ENCODE measurements at regions not wholly inside any gene's neighbourhood (a gene's known extent, or its start where the extent isn't known, plus 50 kb on each side); places are given as distances from the start of the nearest gene placed in this dataset.
"Not testable (repeated sequence)": the region's sequence is repeated elsewhere in the genome, so short reads cannot be mapped to it uniquely, and the experiment has no call there.

DNA sequence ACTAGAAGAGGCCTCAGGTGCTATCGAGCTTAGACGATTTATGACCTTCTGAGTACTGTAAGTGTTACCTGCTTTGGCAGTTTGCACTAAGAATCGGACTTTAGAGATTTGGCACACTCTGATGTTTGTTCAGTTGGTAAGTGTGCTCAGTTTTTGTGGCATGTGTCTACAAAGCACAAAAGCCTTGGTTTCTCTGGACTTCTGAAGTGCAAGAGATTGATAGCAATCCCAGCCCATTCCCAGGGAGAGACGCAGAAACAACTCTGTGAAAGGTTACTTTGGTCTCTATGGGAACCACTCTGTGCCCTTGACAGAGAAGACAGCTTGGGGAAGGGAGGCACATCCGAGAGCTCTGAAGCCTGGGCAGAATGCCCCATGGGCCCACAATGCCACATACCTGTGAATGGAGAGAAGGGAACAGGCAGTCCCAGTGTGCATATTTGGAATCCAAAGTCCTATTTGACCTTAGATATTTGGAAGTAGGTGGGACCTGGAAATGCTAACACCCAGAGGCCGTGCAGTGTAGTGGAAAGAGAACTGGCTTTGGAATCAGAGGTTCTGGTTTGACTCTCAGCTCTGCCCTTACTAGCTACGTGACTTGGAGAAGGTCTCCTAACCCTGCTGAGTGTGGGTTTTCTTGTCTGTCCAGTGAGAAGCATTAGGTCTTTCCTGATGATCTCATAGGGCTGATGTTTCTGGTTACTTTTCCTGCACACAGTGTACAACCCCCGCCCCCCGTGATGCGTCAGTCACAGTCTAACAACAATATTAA is 194.3 kb upstream of the VLDLR start:
- Histone ChIP-seq H3K4me1 (no peaks in the 10 kb centered on the region), H3K4me3 (no peak overlapping the region), H3K36me3 (no peaks in the 10 kb centered on the region), H3K27ac (no peak overlapping the region), H3K27me3 (no peaks in the 10 kb centered on the region), H3K9me3 (no peaks in the 10 kb centered on the region)
- DNase-seq: no peak
- intact Hi-C loops (cut with DNase I; ENCODE audit: low total_unique reads): no loop called here
- TF ChIP-seq, protein P1, sequence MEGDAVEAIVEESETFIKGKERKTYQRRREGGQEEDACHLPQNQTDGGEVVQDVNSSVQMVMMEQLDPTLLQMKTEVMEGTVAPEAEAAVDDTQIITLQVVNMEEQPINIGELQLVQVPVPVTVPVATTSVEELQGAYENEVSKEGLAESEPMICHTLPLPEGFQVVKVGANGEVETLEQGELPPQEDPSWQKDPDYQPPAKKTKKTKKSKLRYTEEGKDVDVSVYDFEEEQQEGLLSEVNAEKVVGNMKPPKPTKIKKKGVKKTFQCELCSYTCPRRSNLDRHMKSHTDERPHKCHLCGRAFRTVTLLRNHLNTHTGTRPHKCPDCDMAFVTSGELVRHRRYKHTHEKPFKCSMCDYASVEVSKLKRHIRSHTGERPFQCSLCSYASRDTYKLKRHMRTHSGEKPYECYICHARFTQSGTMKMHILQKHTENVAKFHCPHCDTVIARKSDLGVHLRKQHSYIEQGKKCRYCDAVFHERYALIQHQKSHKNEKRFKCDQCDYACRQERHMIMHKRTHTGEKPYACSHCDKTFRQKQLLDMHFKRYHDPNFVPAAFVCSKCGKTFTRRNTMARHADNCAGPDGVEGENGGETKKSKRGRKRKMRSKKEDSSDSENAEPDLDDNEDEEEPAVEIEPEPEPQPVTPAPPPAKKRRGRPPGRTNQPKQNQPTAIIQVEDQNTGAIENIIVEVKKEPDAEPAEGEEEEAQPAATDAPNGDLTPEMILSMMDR (IDR thresholded peaks at IDR 0.05): no peak
- TF ChIP-seq POLR2A (IDR thresholded peaks at IDR 0.05): no peak

DNA sequence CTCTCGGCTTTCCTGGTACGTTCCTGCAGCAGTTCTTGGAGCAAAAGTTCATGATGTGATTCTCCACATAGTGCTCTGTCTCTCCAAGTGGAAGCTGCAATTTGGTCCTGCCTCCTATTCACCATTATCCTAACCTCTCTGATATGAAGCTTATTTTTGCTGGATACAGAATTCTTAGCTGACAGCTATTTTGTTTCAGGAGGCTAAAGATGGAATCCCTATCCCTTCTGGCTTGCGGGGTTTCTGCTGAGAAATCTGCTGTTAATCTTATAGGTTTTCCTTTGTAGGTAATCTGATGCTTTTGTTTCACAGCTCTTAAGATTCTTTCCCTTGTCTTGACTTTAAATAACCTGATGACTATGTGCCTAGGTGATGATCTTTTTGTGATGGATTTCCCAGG is 181.6 kb upstream of the VLDLR start:
- TF ChIP-seq, protein P1 (IDR thresholded peaks at IDR 0.05): no peak
- TF ChIP-seq POLR2A (IDR thresholded peaks at IDR 0.05): no peak
- H3K27me3 ChIP-seq: no peaks in the 10 kb centered on the region
- no peaks in the 10 kb centered on the region for H3K4me1 ChIP-seq
- intact Hi-C loops (cut with DNase I; ENCODE audit: low total_unique reads): no loop called here
- peaks cover 0 to 23% of the 10 kb centered on the region in 2 donors for H3K9me3 ChIP-seq
- no peak overlapping the region for H3K4me3 ChIP-seq
- no peak for DNase-seq
- H3K27ac ChIP-seq: no peak overlapping the region
- H3K36me3 ChIP-seq: no peaks in the 10 kb centered on the region

DNA sequence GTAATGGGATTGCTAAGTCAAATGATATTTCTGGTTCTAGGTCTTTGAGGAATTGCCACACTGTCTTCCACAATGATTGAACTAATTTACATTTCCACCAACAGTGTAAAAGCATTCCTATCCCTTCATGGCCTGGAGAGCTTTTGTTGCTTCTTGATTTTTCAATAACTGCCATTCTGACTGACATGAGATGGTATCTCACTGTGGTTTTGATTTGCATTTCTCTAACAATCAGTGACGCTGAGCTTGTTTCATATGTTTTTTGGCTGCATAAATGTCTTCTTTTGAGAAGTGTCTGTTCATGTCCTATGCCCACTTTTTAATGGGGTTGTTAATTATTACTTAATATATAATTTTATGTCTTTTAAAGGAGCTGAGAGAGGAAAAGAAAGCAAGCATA is 177.7 kb upstream of the VLDLR start:
- H3K4me3 ChIP-seq; DNase-seq; H3K27ac ChIP-seq; H3K36me3 ChIP-seq; H3K4me1 ChIP-seq; intact Hi-C loops (cut with DNase I; ENCODE audit: low total_unique reads); H3K27me3 ChIP-seq: not testable (repeated sequence)
- peaks cover 0 to 18% of the 10 kb centered on the region in 2 donors for H3K9me3 ChIP-seq

GRCh38 chr9:2448193-2448738 is 173.3 kb upstream of the VLDLR start:
- Histone ChIP-seq H3K27me3 (no peaks in the 10 kb centered on the region), H3K4me3 (no peak overlapping the region), H3K27ac (no peak overlapping the region), H3K36me3 (no peaks in the 10 kb centered on the region), H3K4me1 (no peaks in the 10 kb centered on the region), H3K9me3 (no peaks in the 10 kb centered on the region)
- DNase-seq: no peak
- TF ChIP-seq, protein P1 (IDR thresholded peaks at IDR 0.05): no peak
- no peak for TF ChIP-seq POLR2A (IDR thresholded peaks at IDR 0.05)
- intact Hi-C loops (cut with DNase I; ENCODE audit: low total_unique reads): no loop called here

DNA sequence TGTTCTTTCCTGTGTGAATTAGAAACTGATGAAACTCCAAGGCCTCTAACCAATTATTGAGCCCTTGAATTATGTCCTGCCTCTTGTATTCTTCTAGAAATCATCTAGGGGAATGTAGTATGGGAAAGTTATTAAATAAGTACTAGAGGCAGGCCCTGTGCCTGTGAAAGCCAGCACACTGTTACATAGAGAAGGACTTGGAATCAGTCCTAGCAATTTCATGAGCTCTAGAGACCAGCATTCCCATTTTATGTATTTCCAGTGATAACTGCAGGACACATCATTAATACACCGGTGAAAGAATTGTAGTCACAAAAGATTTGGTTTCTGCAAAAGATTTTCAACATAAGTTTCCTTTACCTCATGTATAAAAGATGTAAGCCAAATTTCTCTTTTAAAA is 168.5 kb upstream of the VLDLR start:
- Histone ChIP-seq H3K36me3 (no peaks in the 10 kb centered on the region), H3K27ac (no peak overlapping the region), H3K4me1 (no peaks in the 10 kb centered on the region), H3K4me3 (no peak overlapping the region), H3K9me3 (no peaks in the 10 kb centered on the region), H3K27me3 (no peaks in the 10 kb centered on the region)
- intact Hi-C loops (cut with DNase I; ENCODE audit: low total_unique reads): no loop called here
- no peak for DNase-seq
- TF ChIP-seq, protein P1 (IDR thresholded peaks at IDR 0.05): no peak
- no peak for TF ChIP-seq POLR2A (IDR thresholded peaks at IDR 0.05)
